Occipital lobe (tissue), 1 donor: ENCODE measurements at regions not wholly inside any gene's neighbourhood (a gene's known extent, or its start where the extent isn't known, plus 50 kb on each side); places are given as distances from the start of the nearest gene placed in this dataset.
"Not testable (repeated sequence)": the region's sequence is repeated elsewhere in the genome, so short reads cannot be mapped to it uniquely, and the experiment has no call there.

Experiments used
- DNase-seq: peaks from one replicate; lab custom pipeline; 2025; lab: John Stamatoyannopoulos, UW

GRCh38 chr3:126292318-126293070, 64.7 kb downstream of the KLF15 start:
- no peak for DNase-seq

- no peak for DNase-seq
These were observed 65.7 kb downstream of the KLF15 start for GRCh38 chr3:126291537-126291936.

- no peak for DNase-seq
These were observed 66.1 kb downstream of the KLF15 start for GRCh38 chr3:126291061-126291460.

- DNase-seq, result no peak
These were observed 66.9 kb downstream of the KLF15 start for GRCh38 chr3:126290325-126290724.

GRCh38 chr3:126289096-126289495, 68.1 kb downstream of the KLF15 start:
- no peak for DNase-seq

GRCh38 chr3:126288314-126288713, 68.9 kb downstream of the KLF15 start:
- DNase-seq, result peak; percentile 17

- DNase-seq, result peak; percentile 79
These were observed 69.5 kb downstream of the KLF15 start for GRCh38 chr3:126287536-126288241.

GRCh38 chr3:126287171-126287535, 70.1 kb downstream of the KLF15 start:
- DNase-seq, result no peak

GRCh38 chr3:126285369-126285768, 71.8 kb downstream of the KLF15 start:
- no peak for DNase-seq

GRCh38 chr3:126284258-126284904, 72.8 kb downstream of the KLF15 start:
- no peak for DNase-seq

- DNase-seq, result not testable (repeated sequence)
These were observed 73.6 kb downstream of the KLF15 start for GRCh38 chr3:126283651-126284050.

- no peak for DNase-seq
These were observed 77.4 kb downstream of the KLF15 start for GRCh38 chr3:126279853-126280252.

GRCh38 chr3:126277629-126278378, 79.4 kb downstream of the KLF15 start:
- no peak for DNase-seq

GRCh38 chr3:126275620-126275904, 81.6 kb downstream of the KLF15 start:
- no peak for DNase-seq

GRCh38 chr3:126274735-126275619, 82.2 kb downstream of the KLF15 start:
- DNase-seq, result no peak

- DNase-seq, result peak; percentile 65
These were observed 86.9 kb downstream of the KLF15 start for GRCh38 chr3:126270145-126270811.

GRCh38 chr3:126269354-126269753, 87.9 kb downstream of the KLF15 start:
- DNase-seq, result no peak

GRCh38 chr3:126268866-126269265, 88.3 kb downstream of the KLF15 start:
- DNase-seq, result no peak

- DNase-seq, result no peak
These were observed 87.7 kb upstream of the ALDH1L1 start for GRCh38 chr3:126267976-126268615.
